Esophagus (tissue), 2 donors: ENCODE measurements at regions not wholly inside any gene's neighbourhood (a gene's known extent, or its start where the extent isn't known, plus 50 kb on each side); places are given as distances from the start of the nearest gene placed in this dataset.
A peak's percentile ranks its signal among the peaks of the same experiment; 100 is the strongest.

Experiments
- H3K27ac ChIP-seq, 2 donors: one replicate each; pipeline ENCODE4 v1.5.1; 2013; ENCODE audit warnings: low read depth in 2 of 2, mild to moderate bottlenecking in 2 of 2, inconsistent platforms in 1 of 2, low read length in 1 of 2, moderate library complexity in 1 of 2
- H3K27me3 ChIP-seq, 2 donors: one replicate each; pipeline ENCODE4 v1.6.1; 2013; ENCODE audit warnings: low read length in 2 of 2, control low read depth in 1 of 2, mild to moderate bottlenecking in 1 of 2; ENCODE audit not compliant: insufficient read depth in 2 of 2, control insufficient read depth in 1 of 2
- H3K36me3 ChIP-seq, 2 donors: one replicate each; pipeline ENCODE4 v1.6.1; 2013; ENCODE audit warnings: low read length in 1 of 2; ENCODE audit not compliant: control insufficient read depth in 2 of 2, insufficient read depth in 2 of 2
- H3K4me1 ChIP-seq, 2 donors: one replicate each; pipeline ENCODE4 v1.6.1; 2013; ENCODE audit warnings: low read length in 1 of 2; ENCODE audit not compliant: control insufficient read depth in 2 of 2, insufficient read depth in 2 of 2
- H3K4me3 ChIP-seq, 2 donors: one replicate each; pipeline ENCODE4 v1.5.1; 2013; ENCODE audit warnings: low read length in 2 of 2, mild to moderate bottlenecking in 2 of 2, low read depth in 1 of 2, moderate library complexity in 1 of 2
- H3K9me3 ChIP-seq, 2 donors: one replicate each; pipeline ENCODE4 v1.6.1; 2013; ENCODE audit warnings: mild to moderate bottlenecking in 2 of 2, low read depth in 1 of 2, low read length in 1 of 2, moderate library complexity in 1 of 2; ENCODE audit not compliant: control insufficient read depth in 2 of 2, insufficient read depth in 1 of 2
- WGBS, 2 donors: extraction: QIAGEN DNeasy Blood & Tissue Kit; methylation state at CpG; one replicate each; pipeline ENCODE4 v1.1.7; 2013; 5-methylcytosine and 5-hydroxymethylcytosine counted together
- donor health status: healthy with polysubstance abuse.
- donor health status: Bipolar disorder and iron deficiency.

DNA sequence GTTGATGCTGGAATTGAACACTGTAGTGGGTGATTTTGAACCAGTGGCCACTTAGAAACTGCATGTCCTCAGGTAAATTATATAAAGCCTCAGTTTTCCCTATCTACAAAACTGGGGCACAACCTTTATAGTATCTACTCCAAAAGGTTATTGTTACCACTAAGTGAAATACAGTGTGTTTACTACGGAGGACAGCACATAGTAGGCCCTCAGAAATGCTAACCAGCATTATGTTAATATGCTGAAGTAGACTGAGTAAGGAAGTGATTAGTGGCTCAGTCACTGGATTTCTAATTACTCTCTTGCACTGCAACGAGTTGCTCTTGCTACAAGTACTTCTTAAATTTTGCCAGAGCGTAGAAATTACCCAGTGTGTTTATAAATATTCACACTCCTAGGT lies 139.5 kb downstream of the HAUS1 start:
- no peak overlapping the region for H3K4me3 ChIP-seq
- peaks cover 0 to 5% of the 10 kb centered on the region in 2 donors for H3K36me3 ChIP-seq
- H3K27ac ChIP-seq = no peak overlapping the region
- no peaks in the 10 kb centered on the region for H3K9me3 ChIP-seq
- 92 to 94% methylated on average over 3 of the region's 3 CpGs for WGBS, 2 donors
- H3K4me1 ChIP-seq = no peaks in the 10 kb centered on the region
- no peaks in the 10 kb centered on the region for H3K27me3 ChIP-seq

DNA sequence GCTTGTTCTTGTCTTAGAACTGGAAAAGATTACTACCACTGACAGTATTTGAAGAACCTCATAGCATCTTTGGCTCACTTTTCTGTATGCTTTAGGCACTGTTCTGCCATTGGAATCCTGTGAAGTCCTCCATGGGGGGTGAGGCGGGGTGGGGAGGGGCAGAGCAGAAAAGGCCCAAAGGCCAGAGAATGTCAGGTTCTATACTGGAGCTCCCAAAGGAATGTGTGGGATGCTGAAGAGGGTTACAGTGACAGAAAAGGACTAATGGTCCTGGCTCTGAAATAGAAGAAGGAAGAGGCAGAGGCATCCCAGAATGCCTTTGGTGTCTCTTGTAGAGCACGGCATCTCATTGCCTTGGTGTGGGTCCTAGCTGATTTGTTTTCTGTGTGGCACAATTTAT lies 141.9 kb downstream of the HAUS1 start:
- H3K4me1 ChIP-seq = peaks cover 0 to 4% of the 10 kb centered on the region in 2 donors
- no peak overlapping the region for H3K4me3 ChIP-seq
- no peaks in the 10 kb centered on the region for H3K27me3 ChIP-seq
- H3K27ac ChIP-seq = no peak overlapping the region
- 94 to 98% methylated on average over 2 of the region's 2 CpGs for WGBS, 2 donors
- H3K9me3 ChIP-seq = no peaks in the 10 kb centered on the region
- H3K36me3 ChIP-seq = peaks cover 0 to 3% of the 10 kb centered on the region in 2 donors

DNA sequence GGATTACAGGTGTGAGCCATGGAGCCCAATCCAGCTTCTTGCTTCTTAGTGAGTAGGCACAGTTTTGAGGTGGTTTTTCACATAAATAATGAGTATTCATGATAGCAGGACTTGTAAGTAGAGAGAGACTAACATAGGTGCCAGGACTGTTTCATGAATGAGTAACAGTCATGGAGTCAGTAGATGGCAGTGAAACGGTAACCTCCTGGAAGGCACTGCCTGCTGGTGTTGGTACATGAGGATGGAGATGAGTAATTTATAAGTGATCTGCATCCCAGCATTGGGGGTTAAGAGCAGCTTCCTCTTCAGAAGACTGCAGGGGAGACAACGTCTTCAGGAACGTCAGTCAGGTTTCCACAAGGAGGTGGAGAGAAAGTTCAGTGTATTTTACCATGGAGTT lies 143.8 kb downstream of the HAUS1 start:
- Histone ChIP-seq H3K9me3 (no peaks in the 10 kb centered on the region), H3K36me3 (peaks cover 0 to 3% of the 10 kb centered on the region in 2 donors), H3K4me3 (no peak overlapping the region), H3K4me1 (peaks cover 0 to 4% of the 10 kb centered on the region in 2 donors), H3K27ac (no peak overlapping the region), H3K27me3 (no peaks in the 10 kb centered on the region)
- 94 to 96% methylated on average over 3 of the region's 3 CpGs for WGBS, 2 donors

GRCh38 chr18:46250084-46250811 lies 146.1 kb downstream of the HAUS1 start:
- no peak overlapping the region for H3K4me3 ChIP-seq
- H3K9me3 ChIP-seq = no peaks in the 10 kb centered on the region
- no peaks in the 10 kb centered on the region for H3K27me3 ChIP-seq
- peaks cover 0 to 3% of the 10 kb centered on the region in 2 donors for H3K36me3 ChIP-seq
- 24% methylated on average over 4 of the region's 4 CpGs for WGBS, 2 donors
- H3K27ac ChIP-seq = peak overlapping the region; percentile 83 to 88
- peaks cover 0 to 4% of the 10 kb centered on the region in 2 donors for H3K4me1 ChIP-seq

DNA sequence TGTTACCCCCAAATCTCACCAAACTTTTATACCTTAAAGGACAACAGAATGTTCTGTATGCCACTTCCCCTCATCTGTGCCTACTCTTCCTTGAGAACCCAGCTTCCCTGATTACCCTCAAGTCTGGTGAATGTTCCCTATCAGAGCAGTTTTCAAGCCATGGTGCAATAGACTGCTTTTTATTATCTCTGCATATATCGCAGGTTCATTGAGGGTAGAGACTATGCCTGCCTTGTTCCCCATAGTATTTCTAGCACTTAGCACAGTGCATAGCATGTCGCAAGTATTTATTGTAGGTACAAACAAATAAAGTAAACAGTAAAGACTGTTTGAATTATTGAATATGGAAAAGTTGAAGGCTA lies 146.6 kb downstream of the HAUS1 start:
- H3K27ac ChIP-seq = peak overlapping the region; percentile 83 to 88
- 49 to 74% methylated on average over 2 of the region's 2 CpGs for WGBS, 2 donors
- peaks cover 0 to 4% of the 10 kb centered on the region in 2 donors for H3K4me1 ChIP-seq
- no peaks in the 10 kb centered on the region for H3K27me3 ChIP-seq
- no peaks in the 10 kb centered on the region for H3K9me3 ChIP-seq
- H3K4me3 ChIP-seq = peak overlapping the region in 1 of 2 donors; percentile 9
- H3K36me3 ChIP-seq = peaks cover 0 to 3% of the 10 kb centered on the region in 2 donors

DNA sequence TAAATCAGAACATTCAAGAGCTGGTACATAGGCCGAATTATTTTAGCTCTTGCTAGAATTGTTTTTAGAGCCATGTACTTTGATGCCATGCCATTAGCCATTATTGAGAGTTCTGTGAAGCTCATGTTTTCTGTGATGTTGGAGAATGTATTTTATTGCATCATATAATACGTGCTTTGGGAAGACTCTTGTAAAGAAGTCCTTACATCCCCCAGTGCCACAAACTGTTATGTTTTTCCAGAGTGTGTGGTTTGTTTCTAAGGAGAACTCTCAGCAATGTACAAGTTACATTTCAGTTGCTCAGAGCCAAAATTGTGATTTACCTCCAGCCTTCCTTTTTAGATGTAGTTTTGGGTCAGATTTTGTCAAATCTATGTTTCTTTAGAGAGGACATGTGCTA lies 148.6 kb downstream of the HAUS1 start:
- H3K4me3 ChIP-seq = no peak overlapping the region
- no peaks in the 10 kb centered on the region for H3K9me3 ChIP-seq
- peaks cover 0 to 4% of the 10 kb centered on the region in 2 donors for H3K4me1 ChIP-seq
- 91 to 94% methylated on average over 2 of the region's 2 CpGs for WGBS, 2 donors
- peaks cover 0 to 3% of the 10 kb centered on the region in 2 donors for H3K36me3 ChIP-seq
- no peak overlapping the region for H3K27ac ChIP-seq
- no peaks in the 10 kb centered on the region for H3K27me3 ChIP-seq

GRCh38 chr18:46253498-46253897 lies 149.3 kb downstream of the HAUS1 start:
- Histone ChIP-seq H3K36me3 (no peaks in the 10 kb centered on the region), H3K4me3 (no peak overlapping the region), H3K27me3 (no peaks in the 10 kb centered on the region), H3K27ac (no peak overlapping the region), H3K4me1 (peaks cover 0 to 4% of the 10 kb centered on the region in 2 donors), H3K9me3 (no peaks in the 10 kb centered on the region)
- WGBS, 2 donors = 78 to 79% methylated on average over 2 of the region's 2 CpGs

GRCh38 chr18:46256078-46256477 lies 151.9 kb downstream of the HAUS1 start:
- Histone ChIP-seq H3K9me3 (no peaks in the 10 kb centered on the region), H3K4me3 (no peak overlapping the region), H3K27ac (no peak overlapping the region), H3K36me3 (no peaks in the 10 kb centered on the region), H3K27me3 (no peaks in the 10 kb centered on the region), H3K4me1 (no peaks in the 10 kb centered on the region)
- WGBS, 2 donors = 82 to 94% methylated on average over 1 of the region's 1 CpG

- 85 to 90% methylated on average over 3 of the region's 3 CpGs for WGBS, 2 donors
- Histone ChIP-seq H3K4me1 (no peaks in the 10 kb centered on the region), H3K4me3 (no peak overlapping the region), H3K36me3 (no peaks in the 10 kb centered on the region), H3K27me3 (no peaks in the 10 kb centered on the region), H3K9me3 (no peaks in the 10 kb centered on the region), H3K27ac (no peak overlapping the region)
These were observed 153.2 kb downstream of the HAUS1 start for GRCh38 chr18:46257366-46257765.
